ENCODE measurements at regions not wholly inside any gene's neighbourhood (a gene's known extent, or its start where the extent isn't known, plus 50 kb on each side); places are given as distances from the start of the nearest gene placed in this dataset.

- no peak overlapping the region for H3K4me3 ChIP-seq (ENCODE audit: low read depth, low read length)
- TF ChIP-seq CTCF (IDR thresholded peaks at IDR 0.05; ENCODE audit: low read depth, low read length), result no peak
Measured at GRCh38 chr14:65854215-65854614, 441.7 kb downstream of the FUT8 start.

GRCh38 chr14:65860956-65861611 lies 448.6 kb downstream of the FUT8 start:
- no peak for TF ChIP-seq CTCF (IDR thresholded peaks at IDR 0.05; ENCODE audit: low read depth, low read length)

GRCh38 chr14:65864549-65864948 lies 452.0 kb downstream of the FUT8 start:
- no peak for TF ChIP-seq CTCF (IDR thresholded peaks at IDR 0.05; ENCODE audit: low read depth, low read length)
- no peak overlapping the region for H3K4me3 ChIP-seq (ENCODE audit: low read depth, low read length)

More at GRCh38 chr14:65860956-65861611, 448.6 kb downstream of the FUT8 start:
- no peak overlapping the region for H3K4me3 ChIP-seq (ENCODE audit: low read depth, low read length)

GRCh38 chr14:65864984-65865383 lies 452.5 kb downstream of the FUT8 start:
- TF ChIP-seq CTCF (IDR thresholded peaks at IDR 0.05; ENCODE audit: low read depth, low read length), result no peak
- no peak overlapping the region for H3K4me3 ChIP-seq (ENCODE audit: low read depth, low read length)

GRCh38 chr14:65866448-65866847 lies 453.9 kb downstream of the FUT8 start:
- no peak overlapping the region for H3K4me3 ChIP-seq (ENCODE audit: low read depth, low read length)
- no peak for TF ChIP-seq CTCF (IDR thresholded peaks at IDR 0.05; ENCODE audit: low read depth, low read length)

GRCh38 chr14:65866886-65867285 lies 454.4 kb downstream of the FUT8 start:
- no peak overlapping the region for H3K4me3 ChIP-seq (ENCODE audit: low read depth, low read length)
- TF ChIP-seq CTCF (IDR thresholded peaks at IDR 0.05; ENCODE audit: low read depth, low read length), result no peak

- TF ChIP-seq CTCF (IDR thresholded peaks at IDR 0.05; ENCODE audit: low read depth, low read length), result no peak
Measured at GRCh38 chr14:65867333-65867732, 454.8 kb downstream of the FUT8 start.

More at GRCh38 chr14:65867333-65867732, 454.8 kb downstream of the FUT8 start:
- H3K4me3 ChIP-seq (ENCODE audit: low read depth, low read length), result no peak overlapping the region
